SH-SY5Y (cell line): ENCODE measurements at regions not wholly inside any gene's neighbourhood (a gene's known extent, or its start where the extent isn't known, plus 50 kb on each side); places are given as distances from the start of the nearest gene placed in this dataset.

Source experiments
- GATA2 ChIP-seq: IDR thresholded peaks from 2 replicates; pipeline ENCODE4 v1.6.1; 2011; ENCODE audit warnings: mild to moderate bottlenecking, low read depth, low read length
- GATA3 ChIP-seq: IDR thresholded peaks from 2 replicates; pipeline ENCODE4 v1.6.1; 2011; ENCODE audit warnings: low read depth, mild to moderate bottlenecking, low read length, moderate library complexity

DNA sequence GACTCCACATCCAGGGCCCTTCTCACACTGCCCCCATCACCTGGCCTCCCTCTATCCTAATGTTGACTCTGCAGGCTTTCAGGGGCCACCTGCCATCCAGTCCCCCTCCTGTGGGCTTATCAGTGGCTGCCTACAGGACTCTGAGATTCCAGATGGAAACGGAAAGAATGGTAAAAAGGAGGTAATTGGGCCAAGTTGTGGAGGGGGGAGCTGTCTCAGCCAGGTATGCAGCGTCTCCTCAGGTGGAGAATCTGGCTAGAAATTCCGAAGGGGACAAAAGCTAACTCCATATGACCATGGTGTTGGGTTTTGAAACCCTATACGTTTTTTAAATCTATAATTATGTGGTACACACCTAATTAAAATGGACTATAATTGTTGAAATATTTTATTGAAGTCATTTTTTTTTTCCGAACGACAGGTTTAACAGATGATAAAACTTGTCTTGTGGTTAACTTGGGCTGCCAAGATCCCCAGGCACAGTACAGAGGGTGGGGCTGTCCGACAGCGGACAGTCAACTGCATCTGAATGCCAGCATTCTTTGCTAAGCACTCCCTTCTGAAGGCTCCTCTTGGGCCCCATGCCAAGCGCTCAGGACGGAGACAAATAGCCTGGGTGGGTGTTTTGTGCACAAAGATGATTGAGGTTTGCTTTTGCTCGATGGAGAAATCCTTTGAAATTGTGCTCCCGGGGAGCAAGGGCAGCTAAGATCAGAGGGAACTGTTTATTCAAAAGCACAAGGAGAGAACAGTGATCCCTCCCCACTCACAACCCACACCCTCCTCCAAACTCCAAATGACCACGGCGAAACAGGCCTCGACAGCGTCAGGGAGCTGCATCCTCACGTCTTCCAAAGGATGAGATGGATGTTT lies 365.6 kb downstream of the BCL11B start:
- TF ChIP-seq GATA2, result no peak
- no peak for TF ChIP-seq GATA3

DNA sequence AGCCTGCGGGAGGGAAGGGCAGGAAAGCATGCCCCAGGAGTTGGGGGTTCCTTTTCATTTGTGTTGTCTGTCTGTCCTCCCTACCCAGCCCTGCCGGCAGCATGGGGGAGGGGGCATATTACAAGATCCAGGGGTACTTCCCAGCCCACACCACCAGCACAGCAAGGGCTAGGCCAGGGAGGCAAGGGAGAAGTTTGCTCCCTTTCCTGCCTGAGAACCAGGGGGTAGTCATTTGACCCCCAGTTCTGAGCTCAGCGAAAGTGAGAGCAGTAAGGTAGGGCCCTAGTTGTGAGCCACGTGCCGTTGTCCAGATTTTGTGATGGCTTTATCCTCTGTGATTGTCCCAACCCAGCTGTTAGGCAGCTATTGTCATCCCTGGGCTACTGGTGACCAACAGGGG lies 364.7 kb downstream of the BCL11B start:
- no peak for TF ChIP-seq GATA2
- TF ChIP-seq GATA3, result no peak

DNA sequence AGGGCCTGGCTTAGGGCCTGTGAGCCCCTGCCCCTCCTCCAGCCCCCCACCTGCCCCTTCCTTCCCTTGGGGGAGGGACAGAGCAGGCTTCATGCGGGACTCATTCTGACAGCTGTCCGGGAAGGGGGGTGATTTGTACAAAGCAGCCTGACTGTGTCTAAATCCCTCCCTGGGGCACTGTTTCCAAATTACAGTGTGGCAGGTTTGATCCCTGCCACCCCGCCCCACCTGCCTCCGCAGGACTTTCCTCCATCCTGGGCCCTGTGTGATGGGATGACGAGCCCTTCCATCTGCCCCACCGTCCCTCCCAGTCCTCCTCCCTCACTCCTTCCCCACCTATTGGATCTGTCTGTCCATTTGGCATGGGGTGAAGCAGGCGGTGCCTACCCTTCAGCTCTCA lies 363.9 kb downstream of the BCL11B start:
- no peak for TF ChIP-seq GATA2
- TF ChIP-seq GATA3, result no peak

DNA sequence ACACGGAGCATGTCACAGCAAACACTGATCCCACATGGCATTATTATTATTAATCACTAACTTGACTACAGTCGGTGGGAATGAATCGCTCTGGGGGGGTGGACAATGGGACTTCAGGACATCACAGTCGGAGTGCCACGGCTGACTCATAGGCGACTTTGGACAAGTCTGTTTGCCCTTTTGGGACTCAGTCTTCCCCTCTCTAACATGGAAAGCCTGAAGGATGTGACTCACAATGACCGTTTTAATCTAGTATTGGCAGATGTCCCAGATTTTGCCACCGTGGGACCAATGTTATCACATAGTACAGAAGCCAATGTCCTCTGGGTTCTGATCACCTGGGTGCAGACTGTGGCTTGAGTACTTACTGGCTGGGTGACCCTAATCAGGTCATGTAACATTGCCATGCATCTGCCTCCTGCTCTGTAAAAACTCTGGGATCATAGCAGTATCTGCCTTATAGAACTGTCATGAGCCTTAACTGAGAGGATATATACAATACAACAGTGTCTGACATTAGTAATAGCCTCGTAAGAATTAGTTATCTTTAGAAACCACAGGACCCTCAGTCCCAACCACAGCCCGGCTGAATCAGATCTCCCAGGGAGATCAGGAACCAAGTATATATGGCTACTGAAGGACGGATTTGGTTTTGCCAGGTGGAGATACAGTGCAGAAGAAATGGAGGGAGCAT lies 362.6 kb downstream of the BCL11B start:
- no peak for TF ChIP-seq GATA3
- TF ChIP-seq GATA2, result no peak

DNA sequence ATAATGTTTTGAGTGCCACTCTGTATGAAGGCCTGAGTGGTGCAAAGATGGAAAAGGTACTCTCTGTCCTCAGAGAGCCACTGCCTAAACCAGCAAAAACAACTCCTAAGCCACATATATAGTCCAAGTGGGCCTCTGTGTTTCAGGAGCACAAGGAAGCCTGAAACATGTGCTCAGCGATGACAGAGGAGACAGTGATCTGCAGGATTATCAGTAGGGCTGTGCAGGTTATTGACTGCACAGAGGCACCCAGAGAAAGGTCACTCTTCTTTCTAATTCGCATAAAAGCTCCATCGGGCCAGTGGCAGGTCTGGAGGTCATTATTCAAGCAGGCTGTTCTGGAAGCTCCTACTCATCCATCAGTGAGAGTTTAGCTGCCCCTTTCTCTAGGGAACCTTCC lies 361.9 kb downstream of the BCL11B start:
- TF ChIP-seq GATA3 (no peak), GATA2 (no peak)

DNA sequence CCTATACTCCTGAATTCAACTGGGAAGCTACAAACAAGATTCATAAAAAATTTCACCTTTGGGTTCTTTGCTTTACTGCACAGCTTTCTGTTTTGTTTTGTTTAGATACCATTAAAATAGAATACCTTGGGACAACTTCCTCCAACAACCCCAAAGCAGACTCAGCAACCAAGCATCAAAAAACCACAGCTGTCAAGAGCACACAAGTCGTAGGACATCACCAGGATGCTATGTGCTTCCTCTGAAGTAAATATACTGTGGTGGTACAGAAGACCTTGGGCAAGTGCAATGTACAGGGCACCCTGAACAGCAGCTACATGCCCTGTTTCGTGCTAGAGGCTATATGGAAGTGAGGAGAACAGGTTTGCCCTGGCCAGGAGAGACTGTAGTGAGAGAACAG lies 359.3 kb downstream of the BCL11B start:
- TF ChIP-seq GATA3, result no peak
- TF ChIP-seq GATA2, result no peak

DNA sequence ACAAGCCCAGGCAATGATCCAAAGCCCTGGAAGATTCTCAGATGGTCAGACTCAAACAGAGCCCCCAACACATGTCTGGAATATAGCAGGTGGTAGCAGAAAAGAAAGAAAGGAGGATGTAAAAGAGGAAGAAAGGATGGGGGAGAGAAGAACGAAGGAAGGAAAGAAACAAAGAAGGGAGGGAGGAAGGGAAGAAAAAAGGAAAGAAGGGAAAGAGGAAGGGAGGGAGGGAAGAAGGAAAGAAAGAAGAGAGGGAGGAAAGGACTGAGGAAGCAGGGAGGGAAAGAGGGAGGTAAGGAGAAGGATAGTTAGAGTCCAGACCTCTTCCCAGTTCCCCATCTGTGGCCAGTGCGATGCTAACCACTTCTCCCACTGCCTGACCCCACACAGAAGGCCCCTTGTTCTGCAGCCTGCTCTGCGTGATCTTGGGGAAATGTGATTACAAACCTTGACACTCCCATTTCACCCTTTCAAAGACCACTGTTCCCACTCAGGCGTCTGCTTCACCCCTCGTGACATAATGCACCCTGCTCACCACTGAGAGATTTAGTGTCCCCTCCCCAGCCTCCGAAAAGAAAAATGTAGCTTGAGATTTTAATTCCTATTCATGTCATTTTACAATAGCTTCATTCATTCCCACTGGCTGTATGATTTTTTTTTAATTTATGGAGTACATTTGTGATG lies 357.9 kb downstream of the BCL11B start:
- TF ChIP-seq GATA3, result no peak
- no peak for TF ChIP-seq GATA2

DNA sequence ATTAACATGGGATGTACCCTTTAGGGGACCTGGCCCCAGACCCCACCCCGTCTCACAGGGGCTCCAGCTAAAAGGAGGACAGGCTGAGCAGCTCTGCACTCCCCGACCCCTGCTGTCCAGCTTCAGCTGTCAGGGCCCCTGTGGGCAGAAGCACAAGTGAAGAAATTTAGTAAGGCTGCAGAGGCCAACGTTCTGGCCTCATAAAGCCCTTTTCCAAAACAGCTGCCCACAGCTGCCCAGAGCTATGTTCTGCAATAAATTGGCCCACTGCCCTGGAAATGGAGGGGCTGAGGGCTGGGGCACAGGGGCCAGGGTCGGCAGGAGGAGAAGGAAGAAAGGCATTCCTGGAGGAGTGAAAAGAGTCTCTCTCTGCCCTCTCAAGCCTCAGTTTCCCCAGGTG lies 357.1 kb downstream of the BCL11B start:
- TF ChIP-seq GATA3 (no peak), GATA2 (no peak)

DNA sequence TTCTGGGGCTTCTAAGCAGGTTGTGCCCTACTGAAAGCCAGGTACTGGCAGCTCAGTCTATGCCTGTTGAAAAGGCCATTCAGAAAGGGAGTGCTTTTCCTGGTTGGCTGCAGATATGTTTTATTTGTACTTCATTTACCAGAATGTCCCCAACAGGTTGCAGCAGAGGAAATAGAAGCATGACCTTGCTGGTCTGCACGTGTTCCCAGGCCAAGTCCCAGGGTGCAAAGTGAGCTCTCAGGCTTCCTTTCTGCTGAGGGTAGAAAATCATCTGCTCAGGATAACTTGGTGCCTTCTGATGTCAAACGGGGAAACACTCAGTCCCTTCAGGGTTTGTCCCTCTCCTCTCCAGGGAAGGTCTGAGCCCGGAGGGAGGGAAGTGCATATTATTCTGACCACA lies 356.4 kb downstream of the BCL11B start:
- no peak for TF ChIP-seq GATA3
- TF ChIP-seq GATA2, result no peak

DNA sequence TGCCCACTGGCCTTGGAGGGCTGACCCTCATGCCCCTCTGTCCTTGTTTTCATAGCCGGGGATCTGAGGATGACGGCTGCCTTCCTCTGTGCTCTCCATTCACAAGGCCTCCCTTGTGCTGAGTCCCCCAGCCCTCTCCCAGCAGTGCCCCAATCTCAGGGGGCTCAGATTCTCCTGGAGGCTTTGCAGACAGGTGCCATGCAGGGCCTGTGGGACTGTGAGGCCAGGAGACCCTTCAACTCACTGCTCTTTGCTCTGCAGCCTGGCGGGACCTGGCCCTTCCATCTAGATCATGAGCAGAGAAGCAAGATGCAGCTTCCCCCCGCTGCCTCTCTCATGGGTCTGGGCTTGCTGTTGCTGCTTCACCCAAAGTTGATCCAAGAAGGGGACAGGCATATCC lies 356.0 kb downstream of the BCL11B start:
- no peak for TF ChIP-seq GATA3

DNA sequence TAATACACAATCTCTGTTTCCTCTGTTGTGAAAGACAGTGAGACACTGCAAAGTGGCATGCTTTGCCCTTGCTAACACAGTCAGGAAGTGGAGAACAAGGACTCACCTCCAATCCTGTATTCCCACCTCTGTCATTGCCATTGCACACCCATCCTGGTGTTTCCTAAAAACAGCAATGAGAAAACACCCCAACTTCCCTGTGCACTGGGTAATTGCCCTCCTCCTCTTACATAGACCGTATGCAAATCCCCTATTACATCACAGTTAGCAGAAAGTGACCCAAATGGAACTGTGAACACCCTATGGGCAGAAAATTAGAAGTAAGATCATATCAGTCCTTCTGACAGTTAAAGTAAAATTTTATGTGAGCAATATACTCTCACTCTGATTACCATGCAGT lies 355.5 kb downstream of the BCL11B start:
- TF ChIP-seq GATA3 (no peak), GATA2 (no peak)

DNA sequence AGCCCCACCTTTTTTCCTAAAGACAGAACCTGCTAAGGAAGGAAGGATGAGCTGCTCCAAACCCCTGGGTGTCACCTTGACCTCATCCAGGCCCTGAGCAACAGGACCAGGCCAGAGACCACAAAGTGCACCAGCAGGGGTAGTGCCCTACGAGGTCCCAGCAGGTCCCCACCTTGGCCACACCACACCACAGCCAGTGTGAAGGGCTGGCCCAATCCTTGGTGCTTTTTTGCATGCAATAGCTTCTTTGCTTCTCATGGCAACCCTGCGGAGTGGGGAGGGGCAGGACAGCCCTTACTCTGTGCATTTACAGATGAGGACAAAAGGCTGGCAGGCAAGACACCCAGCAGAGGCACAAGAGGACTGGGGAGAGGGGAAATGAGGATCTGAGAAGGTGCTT lies 352.6 kb downstream of the BCL11B start:
- no peak for TF ChIP-seq GATA2
- TF ChIP-seq GATA3, result no peak

DNA sequence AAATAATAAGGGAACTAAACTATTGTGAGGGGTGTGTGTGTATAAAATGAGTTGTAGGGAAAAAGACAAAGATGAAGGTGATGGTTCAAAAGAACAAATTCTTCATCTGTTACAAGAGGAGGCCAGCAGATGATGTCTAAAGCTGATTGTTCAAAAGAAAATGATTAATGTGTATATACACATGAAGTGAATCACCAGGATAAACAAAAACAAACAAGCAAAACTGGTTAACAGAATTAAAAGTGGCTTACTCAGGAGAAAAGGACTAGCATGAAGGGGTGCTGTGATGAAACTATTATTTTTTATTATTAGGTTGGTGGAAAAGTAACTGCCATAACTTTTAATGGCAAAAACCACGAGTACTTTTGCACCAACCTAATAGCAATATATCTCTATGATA lies 348.4 kb downstream of the BCL11B start:
- no peak for TF ChIP-seq GATA2
- no peak for TF ChIP-seq GATA3

DNA sequence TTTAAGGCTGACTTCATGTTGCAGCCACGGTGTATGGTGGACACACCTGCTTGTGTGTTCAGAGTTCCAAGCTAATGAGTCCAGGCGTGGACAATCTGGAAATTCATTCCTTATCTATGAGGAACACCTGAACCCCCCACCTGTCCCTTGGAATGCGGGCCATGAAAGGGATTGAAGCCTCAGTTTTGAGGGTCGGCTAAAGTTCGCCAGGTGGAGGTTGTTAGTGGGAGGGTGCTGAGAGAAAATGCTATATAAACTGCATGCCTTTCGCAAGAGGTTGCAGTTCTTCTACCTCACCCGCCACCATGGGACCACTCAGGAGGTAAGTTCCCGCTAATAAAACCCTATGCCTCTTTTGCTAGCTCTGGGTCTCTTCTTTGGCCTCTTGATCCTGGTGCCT lies 348.0 kb downstream of the BCL11B start:
- TF ChIP-seq GATA3 (no peak), GATA2 (no peak)

DNA sequence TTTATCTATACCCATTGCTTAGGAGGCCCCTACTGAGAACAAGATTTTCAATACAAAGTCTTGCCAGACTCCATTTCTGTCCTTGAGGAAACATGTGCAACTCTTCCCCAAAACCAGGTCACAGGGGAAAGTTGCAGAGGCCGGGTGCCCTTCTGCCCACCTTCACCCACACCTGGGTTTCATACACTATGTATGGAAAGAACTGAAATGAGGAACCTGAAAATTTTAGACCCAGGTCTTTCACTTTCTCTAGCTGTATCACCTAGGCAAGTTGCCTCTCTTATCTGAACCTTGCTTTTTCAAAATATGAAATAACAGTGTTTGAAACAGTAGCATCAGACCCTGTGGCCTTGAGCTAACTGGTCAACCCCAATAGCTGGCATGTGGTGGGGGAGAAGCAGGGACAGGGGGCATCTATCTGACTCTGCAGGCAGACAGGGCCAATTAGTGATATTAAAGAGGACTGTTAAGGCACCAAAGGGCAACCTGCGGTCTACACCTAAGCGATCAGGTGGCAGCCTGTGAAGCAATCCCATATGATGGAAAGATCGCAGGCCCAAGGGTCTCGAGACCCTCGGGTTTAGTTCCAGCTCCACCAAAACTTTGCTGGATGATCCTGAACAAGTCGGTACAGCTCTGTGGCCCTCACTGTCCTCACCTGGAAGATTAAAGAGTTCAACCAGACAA lies 346.5 kb downstream of the BCL11B start:
- TF ChIP-seq GATA3 (no peak), GATA2 (no peak)
